ENCODE measurements at regions not wholly inside any gene's neighbourhood (a gene's known extent, or its start where the extent isn't known, plus 50 kb on each side); places are given as distances from the start of the nearest gene placed in this dataset.

DNA sequence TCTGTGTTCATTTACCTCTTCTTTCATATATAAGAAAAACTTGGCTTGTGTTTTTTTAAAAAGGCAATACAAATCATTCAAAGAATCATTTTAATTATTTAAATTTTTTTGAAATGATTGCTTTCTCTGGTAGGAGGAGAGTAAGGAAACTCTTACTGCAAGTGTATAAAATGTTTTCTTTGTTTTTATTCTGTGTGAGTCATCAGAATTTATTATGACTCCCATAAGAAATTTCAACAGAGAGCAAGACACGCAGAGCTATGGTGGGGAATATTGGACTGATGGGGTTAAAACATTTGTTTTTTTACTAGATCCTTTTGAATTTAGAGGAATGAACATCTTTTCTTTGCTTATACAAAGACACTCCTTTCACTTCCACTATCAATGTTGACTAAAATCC is 119.1 kb upstream of the ATXN7L3B start:
- TF ChIP-seq SUZ12 (IDR thresholded peaks at IDR 0.05; ENCODE audit: extremely low read depth, insufficient read depth, insufficient read length) (no peak), YY1 (IDR thresholded peaks at IDR 0.05; ENCODE audit: insufficient read depth, insufficient read length) (no peak)
